ENCODE measurements at regions not wholly inside any gene's neighbourhood (a gene's known extent, or its start where the extent isn't known, plus 50 kb on each side); places are given as distances from the start of the nearest gene placed in this dataset.

GRCh38 chr2:117085737-117086136, 728.8 kb upstream of the DDX18 start:
- DNase-seq: no peak

GRCh38 chr2:117086174-117086942, 728.1 kb upstream of the DDX18 start:
- DNase-seq: no peak

- DNase-seq: no peak
Observed at GRCh38 chr2:117086943-117087250, 727.6 kb upstream of the DDX18 start.

- DNase-seq: peak; percentile 71
Observed at GRCh38 chr2:117087535-117088291, 726.8 kb upstream of the DDX18 start.

DNA sequence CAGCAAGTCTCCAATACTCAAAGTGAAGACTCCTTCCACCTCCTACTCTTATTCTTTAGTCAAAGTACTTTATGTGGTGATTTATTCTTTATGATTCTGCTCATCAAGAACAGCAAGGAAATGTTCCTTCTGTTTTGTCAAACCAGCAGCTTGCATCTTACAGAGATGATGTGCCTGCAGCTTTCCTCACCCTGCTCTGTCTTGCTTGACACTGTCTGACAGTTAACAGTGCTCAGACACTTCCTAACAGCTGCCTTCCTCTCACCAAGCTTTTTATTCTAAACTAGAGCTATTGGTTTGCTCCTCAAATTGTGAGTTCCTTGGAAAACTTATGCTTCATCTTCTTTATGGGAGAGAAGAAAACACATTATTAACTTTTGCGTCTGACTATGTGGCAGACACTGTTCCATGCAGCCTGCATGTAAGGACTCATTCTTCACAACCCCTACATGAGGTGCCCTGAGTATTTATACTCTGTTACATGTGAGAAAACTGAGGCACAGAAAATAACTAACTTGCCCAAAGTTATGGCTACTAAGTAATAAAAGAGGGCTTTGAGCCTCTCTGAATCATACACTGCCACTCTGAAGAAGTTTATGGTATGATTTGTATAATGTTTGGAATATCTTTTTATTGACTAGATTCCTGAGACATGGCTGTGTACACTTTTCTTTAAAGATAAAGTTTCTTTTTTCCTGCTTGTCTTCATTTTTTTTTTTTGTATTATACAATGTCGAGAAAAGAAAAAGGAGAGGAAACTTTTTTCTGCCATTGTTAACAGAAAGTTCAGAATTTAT, 723.3 kb upstream of the DDX18 start:
- no peak for DNase-seq

GRCh38 chr2:117101613-117102012, 712.9 kb upstream of the DDX18 start:
- DNase-seq: no peak

DNA sequence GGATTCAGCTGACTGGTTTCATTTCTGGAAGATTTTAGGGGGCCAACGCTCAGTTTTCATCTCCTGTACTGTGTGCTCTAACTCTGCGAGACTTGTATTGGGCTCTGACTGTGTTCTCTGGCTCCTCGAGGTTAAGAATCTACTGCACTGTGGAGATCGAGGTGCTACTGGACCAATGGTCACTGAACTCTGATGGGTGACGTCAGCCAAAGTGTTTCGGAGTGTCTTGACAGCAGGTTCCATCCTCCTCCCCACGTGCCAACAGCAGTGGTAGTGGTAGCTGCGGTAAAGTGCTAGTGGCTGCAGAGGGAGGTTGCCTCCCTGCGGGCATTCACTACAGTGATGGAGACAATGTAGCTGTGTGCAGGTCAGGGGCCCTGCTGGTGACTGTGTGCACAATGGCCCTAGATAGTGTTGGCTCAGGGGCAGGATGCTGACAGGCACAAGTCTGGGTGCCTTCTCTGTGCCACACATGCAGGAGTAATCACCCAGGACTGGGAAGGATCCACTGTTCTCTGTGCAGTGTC, 705.7 kb upstream of the DDX18 start:
- DNase-seq: no peak

DNA sequence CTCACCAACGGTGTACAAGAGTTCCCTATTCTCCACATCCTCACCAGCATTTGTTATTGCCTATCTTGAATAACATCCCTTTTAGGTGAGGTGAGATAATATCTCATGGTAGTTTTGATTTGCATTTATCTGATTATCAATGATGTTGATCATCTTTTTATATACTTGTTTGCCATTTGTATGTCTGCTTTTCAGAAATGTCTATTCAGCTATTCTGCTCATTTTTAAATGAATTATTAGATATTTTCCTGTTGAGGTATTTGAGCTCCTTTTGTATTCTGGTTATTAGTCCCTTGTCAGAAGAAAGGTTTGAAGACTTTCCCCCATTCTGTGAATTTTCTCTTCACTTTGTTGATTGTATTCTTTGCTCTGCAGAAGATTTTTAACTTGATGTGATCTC, 695.5 kb upstream of the DDX18 start:
- no peak for DNase-seq

GRCh38 chr2:117123362-117123761, 691.1 kb upstream of the DDX18 start:
- DNase-seq: no peak

GRCh38 chr2:117126656-117127055, 687.8 kb upstream of the DDX18 start:
- no peak for DNase-seq

GRCh38 chr2:117127680-117128079, 686.8 kb upstream of the DDX18 start:
- DNase-seq: no peak

DNA sequence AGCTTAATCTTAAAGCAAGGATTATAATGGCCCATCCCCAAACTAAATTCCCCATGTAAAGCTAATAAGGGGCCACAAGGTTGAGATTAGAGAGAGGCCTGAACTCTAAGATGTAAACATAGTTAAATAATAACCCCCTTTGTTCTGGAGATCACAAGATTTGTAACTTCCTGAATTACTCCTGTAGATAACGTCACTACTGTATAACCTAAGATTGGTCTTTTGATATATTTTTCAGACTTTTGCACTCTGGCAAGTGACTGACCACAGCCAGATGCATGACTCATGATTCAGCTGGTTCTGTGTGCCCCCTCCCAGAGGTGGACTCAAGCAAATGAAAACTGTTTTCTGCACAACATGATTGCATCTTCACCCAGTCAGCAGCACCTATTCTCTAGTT, 686.0 kb upstream of the DDX18 start:
- no peak for DNase-seq

DNA sequence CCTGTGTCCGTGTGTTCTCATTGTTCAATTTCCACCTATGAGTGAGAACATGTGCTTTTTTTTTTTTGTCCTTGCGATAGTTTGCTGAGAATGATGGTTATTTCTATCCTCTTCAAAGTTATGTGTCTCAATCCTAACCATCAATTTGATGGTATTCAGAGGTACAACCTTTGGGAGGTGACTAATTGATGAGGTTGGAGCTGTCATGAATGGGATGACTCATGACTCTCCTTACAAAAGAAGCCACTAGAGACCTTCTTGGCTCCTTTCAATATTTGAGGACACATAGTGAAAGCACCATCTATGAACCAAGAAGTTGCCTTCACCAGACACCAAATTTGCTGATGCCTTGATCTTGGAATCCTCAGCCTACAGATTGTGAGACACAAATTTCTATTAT, 677.1 kb upstream of the DDX18 start:
- DNase-seq: no peak

DNA sequence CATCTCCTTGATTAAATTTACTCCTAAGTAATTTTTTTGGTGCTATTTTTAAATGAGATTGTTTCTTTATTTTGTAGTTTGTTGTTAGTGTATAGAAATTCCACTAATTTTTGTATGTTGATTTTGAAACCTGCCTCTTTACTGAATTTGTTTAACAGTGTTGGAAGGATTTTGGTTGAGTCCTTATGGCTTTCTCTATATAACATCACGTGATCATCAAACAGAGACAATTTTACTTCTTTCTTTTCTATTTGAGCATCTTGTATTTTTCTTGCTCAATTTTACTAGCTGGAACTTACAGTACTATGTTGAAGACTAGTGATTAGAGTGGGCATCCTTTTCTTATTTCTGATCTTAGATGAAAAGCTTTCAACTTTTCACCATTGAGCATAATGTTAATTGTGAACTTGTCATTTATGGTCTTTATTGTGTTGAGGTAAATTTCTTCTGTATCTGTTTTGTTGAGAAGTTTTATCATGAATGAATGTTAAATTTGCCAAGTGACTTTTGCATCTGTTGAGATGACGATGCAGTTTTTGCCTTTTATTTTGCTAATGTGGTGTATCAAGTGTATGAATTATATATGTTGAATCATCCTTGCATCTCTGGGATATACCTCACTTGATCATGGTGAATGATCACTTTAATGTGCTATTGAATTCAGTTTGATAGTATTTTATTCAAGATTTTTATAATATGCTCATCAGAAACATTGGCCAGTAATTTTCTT, 645.3 kb upstream of the DDX18 start:
- no peak for DNase-seq

GRCh38 chr2:117170897-117171296, 643.6 kb upstream of the DDX18 start:
- no peak for DNase-seq

GRCh38 chr2:117179405-117179804, 635.1 kb upstream of the DDX18 start:
- DNase-seq: no peak

DNA sequence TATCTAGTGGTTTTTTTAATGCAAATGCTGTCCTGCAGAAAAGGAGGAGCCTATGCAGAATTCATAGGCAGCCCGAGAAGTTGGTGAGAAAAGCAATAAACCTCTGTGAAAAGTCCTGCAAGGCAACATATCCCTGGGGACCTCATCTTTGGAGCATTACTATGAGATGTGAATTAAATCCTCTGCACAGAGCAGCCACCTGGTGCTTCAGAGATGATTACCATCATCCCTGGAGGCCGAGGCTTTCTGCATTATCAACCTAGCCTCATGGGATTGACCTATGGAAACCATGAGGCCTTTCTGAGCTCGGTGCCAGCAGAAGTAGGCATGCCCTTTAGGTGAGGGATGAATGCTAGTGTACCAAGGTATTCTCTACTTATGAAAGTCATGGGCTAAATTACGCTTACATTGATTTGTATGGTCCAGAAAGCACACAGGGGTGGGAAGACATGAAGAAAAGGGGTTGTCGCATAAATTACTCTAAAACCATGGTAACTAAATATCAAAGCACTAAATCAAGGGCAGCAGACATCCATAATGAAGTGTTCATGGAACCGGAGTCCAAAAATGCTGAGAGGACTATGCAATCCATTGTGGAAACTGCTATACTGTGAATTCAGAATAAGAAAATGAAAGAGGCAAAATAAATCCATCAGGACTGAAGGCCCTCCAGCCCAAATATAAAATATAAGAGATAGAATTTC, 623.5 kb upstream of the DDX18 start:
- no peak for DNase-seq

DNA sequence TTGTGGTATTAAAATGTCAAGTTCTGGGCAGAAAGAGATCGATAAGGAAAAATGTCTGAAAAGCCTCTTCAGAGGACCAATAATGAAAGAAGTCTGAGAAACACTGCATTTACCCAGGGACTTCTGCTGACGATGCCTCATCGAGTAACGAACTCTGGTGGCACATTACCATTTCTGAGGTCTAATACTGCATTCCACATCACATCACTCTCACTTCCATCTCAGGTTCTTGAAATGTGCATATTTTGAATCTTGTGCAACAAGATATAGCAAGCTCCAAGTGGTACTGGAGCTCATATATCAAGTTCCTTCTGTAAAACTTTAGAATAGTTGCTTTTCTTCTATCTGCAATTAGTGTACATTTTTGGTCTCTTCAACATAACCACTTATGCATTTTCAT, 619.1 kb upstream of the DDX18 start:
- no peak for DNase-seq

DNA sequence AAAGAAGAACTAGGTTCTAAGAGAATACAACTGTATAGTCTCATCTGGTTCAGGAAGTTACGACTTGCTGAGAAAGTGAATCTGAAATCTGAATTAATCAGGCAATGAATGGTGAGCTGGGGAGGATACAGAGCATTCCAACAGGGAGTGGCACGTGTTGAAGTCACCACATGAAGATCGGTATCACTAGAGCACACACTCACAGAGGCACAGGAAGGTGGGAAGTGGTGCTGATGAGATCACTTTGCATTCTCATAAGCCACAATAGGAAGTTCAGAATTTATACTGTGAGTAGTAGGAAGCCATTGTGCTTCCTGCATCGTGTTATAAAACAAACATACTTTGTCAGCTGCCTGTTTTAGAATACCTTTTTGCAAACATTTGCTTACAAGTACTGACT, 615.0 kb upstream of the DDX18 start:
- no peak for DNase-seq

DNA sequence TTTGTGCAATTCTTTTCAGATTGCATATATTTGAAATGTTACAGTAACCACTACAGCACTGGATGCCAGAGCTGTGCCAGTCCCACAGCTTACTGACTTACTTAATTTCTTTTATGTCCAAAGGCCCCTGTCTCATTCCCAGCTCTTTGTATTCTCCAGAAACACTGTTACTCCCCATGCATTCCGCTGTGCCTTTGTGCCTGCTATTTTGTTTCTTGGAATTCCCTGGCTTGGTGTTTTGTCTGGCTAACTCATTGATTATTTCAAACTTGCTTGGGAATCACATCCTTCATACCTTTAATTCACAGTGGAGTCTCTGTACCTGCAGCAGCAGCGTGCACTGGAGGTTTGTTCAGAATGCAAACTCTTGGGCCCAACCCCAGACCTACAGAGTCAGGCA, 601.9 kb upstream of the DDX18 start:
- no peak for DNase-seq

GRCh38 chr2:117217145-117217544, 597.3 kb upstream of the DDX18 start:
- DNase-seq: no peak

- no peak for DNase-seq
Observed at GRCh38 chr2:117222809-117223208, 591.7 kb upstream of the DDX18 start.

All from NCI-H345 (cell line).